Right renal pelvis (tissue), 4 donors: ENCODE measurements at regions not wholly inside any gene's neighbourhood (a gene's known extent, or its start where the extent isn't known, plus 50 kb on each side); places are given as distances from the start of the nearest gene placed in this dataset.
"Not testable (repeated sequence)": the region's sequence is repeated elsewhere in the genome, so short reads cannot be mapped to it uniquely, and the experiment has no call there.

ENCODE experiments used
- DNase-seq, 4 donors: peaks; one replicate each; pipeline ENCODE4 v3.0.0-alpha.2; 2013; ENCODE audit warnings: low read depth in 4 of 4, low spot score in 3 of 4, missing footprints in 1 of 4

DNA sequence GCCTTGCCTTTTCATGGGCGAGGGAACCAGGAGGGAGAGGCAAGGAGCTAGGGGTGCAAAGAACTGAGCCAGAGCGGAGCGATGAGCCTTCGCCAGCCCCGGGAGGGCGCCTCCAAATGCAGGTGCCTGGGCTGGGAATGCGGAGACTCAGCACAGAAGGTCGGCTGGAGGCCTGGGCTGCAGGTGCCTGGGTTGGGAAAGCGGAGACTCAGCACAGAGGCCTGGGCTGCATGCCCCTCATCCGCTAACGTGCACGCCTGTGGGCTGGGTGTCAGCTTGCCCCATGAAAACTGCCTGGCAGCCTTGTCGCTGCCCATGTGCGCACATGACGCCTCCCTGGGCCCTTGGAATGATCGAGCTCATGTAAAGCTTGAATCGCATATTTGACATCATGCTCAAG is 51.8 kb downstream of the POM121L12 start:
- no peak for DNase-seq

GRCh38 chr7:53094191-53094590 is 58.8 kb downstream of the POM121L12 start:
- DNase-seq = no peak

DNA sequence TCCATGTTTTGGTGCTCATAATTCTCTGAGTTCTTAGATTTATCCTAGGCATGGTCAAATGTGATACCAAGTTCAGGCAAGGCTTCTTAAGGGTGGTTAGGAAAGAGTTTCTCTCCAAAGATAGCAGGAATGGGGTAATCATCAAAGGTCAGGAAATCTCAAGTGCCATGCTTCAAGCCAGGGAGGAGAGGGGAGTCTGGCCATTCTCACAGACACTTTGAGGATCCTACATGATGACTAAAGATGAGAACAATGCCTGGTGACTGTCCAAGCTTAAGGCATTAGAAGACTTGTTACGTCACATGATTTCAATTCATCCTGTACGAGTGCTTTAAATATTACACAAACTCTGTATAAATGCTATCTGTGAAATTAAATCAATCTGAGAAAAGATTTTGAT is 59.4 kb downstream of the POM121L12 start:
- no peak for DNase-seq

GRCh38 chr7:53095731-53096501 is 60.5 kb downstream of the POM121L12 start:
- no peak for DNase-seq

GRCh38 chr7:53100091-53100490 is 64.7 kb downstream of the POM121L12 start:
- DNase-seq = no peak

DNA sequence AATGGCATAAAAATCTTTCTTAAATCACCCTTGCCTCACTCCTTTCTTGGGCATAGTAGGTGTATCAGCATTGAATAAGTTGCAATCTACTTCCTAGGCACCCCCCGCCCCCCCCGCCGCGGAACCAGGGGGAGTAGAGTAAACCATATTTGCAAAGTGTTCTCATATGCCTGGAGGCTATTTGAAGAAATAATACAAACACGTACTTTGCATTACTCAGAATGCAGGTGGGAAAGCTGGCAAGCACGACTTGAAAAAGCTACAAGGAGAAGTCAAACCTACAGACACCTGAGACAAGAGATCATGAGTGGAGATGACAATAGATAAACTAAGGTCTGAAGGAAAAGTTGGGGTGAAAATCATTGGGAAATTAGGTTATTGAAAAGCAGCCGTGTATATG is 65.6 kb downstream of the POM121L12 start:
- no peak for DNase-seq

GRCh38 chr7:53110425-53110824 is 75.0 kb downstream of the POM121L12 start:
- no peak for DNase-seq

DNA sequence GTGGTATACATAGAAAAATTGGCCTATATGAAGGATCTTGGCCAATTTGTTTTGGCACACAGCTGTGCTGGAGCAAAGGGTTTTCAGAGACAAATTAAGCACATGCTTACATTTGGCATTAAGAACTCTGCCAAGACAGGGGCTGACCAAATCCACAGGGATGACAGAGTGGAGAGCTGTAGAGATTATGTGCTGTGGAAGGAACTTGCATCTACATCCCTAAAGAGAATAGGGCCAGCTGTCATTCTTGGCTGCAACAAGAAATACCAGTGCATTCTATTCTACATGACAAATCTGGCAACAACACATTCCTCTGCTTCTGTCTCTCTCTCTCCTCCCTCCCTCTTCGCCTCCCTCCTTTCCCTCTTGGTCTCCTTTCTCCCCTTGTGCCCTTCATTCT is 75.6 kb downstream of the POM121L12 start:
- peak in 1 of 4 donors; percentile 14 for DNase-seq

DNA sequence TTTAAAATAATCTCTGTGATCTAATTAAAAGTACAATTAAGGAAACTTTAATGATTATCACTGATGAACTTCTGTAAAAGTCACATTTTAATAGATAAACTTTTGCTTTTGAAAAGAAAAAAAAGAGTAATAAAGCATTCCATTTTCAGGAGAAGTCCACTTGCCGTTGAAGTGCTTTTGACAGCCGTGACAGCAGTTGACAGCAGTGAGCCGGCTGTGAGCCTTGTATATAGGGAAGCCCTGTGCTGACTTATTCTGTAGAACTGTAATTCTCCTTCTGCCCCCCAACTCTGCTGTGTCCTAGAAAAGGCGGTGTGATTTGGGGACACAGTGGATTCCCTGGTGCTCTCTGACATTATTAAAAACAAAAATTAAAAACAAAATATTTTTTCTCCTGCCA is 78.0 kb downstream of the POM121L12 start:
- DNase-seq = no peak

DNA sequence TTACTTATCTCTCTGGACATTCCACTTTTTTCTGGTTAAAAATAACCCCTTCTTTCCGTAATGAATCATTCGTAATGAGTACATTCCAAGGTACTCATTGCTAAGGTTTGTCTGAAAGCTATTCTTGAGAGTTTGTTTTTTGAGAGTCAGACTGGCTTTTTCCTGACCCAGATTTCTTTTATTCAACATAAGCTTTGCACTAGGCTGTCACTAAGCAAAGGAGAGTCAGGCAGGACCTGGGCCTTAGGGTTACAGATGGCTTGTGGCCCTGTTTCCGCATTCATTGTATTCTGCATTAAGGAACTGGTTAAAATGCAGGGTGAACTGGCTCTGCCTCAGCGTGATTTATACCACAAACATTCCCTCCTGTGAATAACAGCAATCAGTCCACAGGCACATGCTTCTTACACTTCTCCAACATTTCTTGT is 84.1 kb downstream of the POM121L12 start:
- peak in 2 of 4 donors; percentile 7 for DNase-seq

DNA sequence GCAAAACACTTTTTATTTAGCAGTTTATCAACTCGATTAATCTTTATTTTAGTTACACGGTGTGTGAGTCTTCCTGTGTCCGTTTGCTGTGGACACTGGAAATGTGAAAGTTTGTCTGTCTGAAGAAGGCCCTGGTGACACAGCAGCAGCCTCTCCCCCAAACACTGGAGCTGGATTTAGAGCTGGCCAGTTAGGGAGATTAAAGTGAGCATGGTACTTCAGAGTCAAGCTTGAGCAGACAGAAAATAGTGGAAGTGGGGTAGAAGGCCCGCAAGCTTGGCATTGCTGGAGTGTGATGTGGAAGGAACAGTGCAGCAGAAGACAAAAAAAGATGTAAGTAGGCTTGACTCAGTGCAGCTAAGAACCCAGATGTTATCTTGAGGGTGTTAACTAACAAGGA is 85.9 kb downstream of the POM121L12 start:
- DNase-seq = no peak

- DNase-seq = no peak
Observed at GRCh38 chr7:53131697-53132096, 96.3 kb downstream of the POM121L12 start.

GRCh38 chr7:53151496-53151895 is 116.1 kb downstream of the POM121L12 start:
- DNase-seq = no peak

DNA sequence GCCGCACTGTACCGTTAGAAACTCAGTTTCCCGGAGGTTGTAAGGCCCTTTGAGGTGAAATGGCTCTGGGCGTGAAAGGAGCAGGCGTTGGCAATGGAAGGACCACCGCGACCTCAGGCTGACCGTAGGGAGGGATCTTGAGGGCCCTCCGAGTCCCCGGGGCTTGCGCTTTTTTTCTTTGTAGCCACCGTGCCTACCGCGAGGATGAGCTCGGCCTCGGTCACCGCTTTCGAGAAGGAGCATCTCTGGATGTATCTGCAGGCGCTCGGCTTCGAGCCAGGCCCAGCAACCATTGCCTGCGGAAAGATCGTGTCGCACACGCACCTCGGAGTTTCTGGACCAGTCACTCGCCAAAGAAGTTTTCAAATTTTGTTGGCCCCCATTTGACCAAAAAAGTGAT is 151.8 kb downstream of the POM121L12 start:
- not testable (repeated sequence) for DNase-seq

- DNase-seq = no peak
Observed at GRCh38 chr7:53191191-53191695, 155.8 kb downstream of the POM121L12 start.

- DNase-seq = no peak
Observed at GRCh38 chr7:53191836-53192443, 156.5 kb downstream of the POM121L12 start.

GRCh38 chr7:53205006-53205405 is 169.6 kb downstream of the POM121L12 start:
- DNase-seq = no peak

DNA sequence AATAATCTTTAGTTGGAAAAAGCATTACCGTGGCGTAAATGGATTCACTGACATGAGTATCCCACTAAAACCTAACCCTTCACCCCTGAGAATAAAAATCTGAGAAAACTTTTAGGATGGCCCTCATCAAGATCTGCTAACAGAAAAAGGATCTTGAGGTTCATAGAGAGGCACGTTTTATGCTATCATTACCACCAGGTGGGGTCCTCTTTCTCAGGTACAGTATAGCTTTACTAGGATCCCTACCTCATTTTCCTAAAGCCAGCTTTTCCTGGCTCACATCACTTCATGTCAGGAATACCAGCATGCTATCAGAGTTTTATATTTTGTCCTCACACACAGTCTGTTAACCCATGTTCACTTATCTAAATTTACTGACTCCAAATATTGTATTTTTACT is 173.7 kb downstream of the POM121L12 start:
- DNase-seq = no peak

GRCh38 chr7:53214463-53214862 is 179.0 kb downstream of the POM121L12 start:
- no peak for DNase-seq

- DNase-seq = peak in 3 of 4 donors; percentile 8 to 20 (median 14)
Observed at GRCh38 chr7:53218730-53219504, 183.5 kb downstream of the POM121L12 start.

GRCh38 chr7:53229202-53229601 is 193.8 kb downstream of the POM121L12 start:
- DNase-seq = no peak
